ENCODE measurements at regions not wholly inside any gene's neighbourhood (a gene's known extent, or its start where the extent isn't known, plus 50 kb on each side); places are given as distances from the start of the nearest gene placed in this dataset.

DNA sequence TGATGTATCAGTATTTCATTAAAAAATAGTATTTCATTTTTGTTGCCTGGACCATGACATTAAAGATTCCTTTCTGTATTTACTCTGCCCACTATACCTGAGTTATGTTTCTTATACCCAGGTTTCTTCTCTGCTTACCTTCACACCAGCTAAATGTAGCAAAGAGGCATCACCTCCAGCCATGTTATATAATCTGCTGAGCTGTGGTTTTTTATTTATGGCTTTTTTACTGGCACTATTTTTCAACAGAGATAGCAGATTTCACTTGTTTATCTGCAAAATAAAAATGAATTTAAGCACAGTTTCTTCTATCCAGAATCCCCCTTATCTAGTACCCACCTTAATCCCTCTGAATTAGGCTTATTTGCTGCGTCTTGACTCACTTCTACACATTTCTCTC, 979.0 kb upstream of the MAN1A1 start:
- no peaks in the 10 kb centered on the region for H3K36me3 Mint-ChIP-seq (ENCODE audit: low read depth)
- ChIA-PET POLR2A (no interaction called here), CTCF (no interaction called here)
- H3K4me3 Mint-ChIP-seq = no peak overlapping the region
- H3K27me3 Mint-ChIP-seq = no peaks in the 10 kb centered on the region
- no peak for ATAC-seq (ENCODE audit: low read depth)
- TF ChIP-seq CTCF (IDR thresholded peaks at IDR 0.05) = no peak
- intact Hi-C loops (cut with micrococcal nuclease) = no loop called here
- H3K4me1 Mint-ChIP-seq = no peaks in the 10 kb centered on the region
- no peak overlapping the region for H3K27ac Mint-ChIP-seq
- H3K9me3 Mint-ChIP-seq = no peaks in the 10 kb centered on the region
- no peak for DNase-seq

DNA sequence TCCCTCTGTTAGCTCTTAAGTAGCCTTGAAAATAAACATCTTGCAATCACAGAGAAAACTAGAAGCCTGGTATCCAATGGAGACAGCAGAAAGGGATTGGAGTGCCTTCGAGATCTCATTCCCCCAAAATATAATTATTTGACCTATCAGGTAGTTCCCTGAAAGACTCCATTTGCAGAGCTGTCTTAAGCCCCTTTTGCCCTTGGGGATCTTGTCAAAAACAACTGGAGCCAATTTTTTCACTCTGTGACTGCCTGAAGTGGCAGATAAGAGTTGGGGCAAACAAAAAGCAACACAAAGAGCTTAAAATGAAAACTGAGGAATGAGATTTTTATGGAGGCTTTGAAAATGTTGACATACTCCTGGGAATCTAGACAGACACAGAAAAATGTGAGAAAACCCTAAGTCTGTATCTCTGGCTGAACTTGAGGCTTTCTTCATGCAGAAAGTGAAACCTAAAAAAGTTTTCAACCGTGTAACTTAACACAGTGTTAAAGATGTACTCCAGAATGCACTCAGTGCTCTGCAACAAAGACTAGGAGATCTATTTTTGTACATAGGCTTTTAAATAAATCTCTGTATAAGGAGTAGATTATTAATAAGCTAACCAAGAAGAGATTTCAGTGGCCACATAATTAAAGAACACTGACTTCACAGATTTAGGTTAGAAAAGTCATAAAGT, 971.1 kb upstream of the MAN1A1 start:
- no peak overlapping the region for H3K27ac Mint-ChIP-seq
- no peak for DNase-seq
- peaks cover 18% of the 10 kb centered on the region for H3K9me3 Mint-ChIP-seq
- CTCF ChIA-PET = no interaction called here
- no peaks in the 10 kb centered on the region for H3K36me3 Mint-ChIP-seq (ENCODE audit: low read depth)
- H3K4me3 Mint-ChIP-seq = no peak overlapping the region
- ATAC-seq (ENCODE audit: low read depth) = no peak
- POLR2A ChIA-PET = no interaction called here
- TF ChIP-seq CTCF (IDR thresholded peaks at IDR 0.05) = no peak
- H3K27me3 Mint-ChIP-seq = no peaks in the 10 kb centered on the region
- H3K4me1 Mint-ChIP-seq = no peaks in the 10 kb centered on the region
- intact Hi-C loops (cut with micrococcal nuclease) = no loop called here

DNA sequence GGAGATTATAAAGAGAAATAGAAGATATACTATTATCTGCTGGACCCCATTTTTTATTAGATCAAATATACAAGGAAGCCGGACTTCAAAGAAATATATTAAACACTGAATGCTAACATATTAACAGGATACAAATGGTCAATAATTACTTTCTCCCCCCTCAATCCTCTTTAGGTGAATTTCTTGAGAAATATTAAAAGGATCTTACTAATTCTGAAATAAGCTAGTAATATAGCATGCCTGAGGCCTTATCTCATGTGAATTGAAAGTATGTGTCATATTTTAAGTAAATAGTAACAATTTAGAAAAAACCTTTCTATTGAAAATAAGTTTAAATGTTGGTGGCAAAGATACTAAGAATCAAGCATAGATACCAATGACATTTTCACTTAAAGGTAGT, 954.7 kb upstream of the MAN1A1 start:
- Mint-ChIP-seq H3K27me3 (no peaks in the 10 kb centered on the region), H3K4me3 (no peak overlapping the region), H3K36me3 (ENCODE audit: low read depth) (no peaks in the 10 kb centered on the region), H3K4me1 (no peaks in the 10 kb centered on the region), H3K9me3 (no peaks in the 10 kb centered on the region), H3K27ac (no peak overlapping the region)
- POLR2A ChIA-PET = no interaction called here
- CTCF ChIA-PET = no interaction called here
- intact Hi-C loops (cut with micrococcal nuclease) = no loop called here
- ATAC-seq (ENCODE audit: low read depth) (no peak), DNase-seq (no peak)
- TF ChIP-seq CTCF (IDR thresholded peaks at IDR 0.05) = no peak

- intact Hi-C loops (cut with micrococcal nuclease) = no loop called here
- Mint-ChIP-seq H3K4me3 (no peak overlapping the region), H3K36me3 (ENCODE audit: low read depth) (no peaks in the 10 kb centered on the region), H3K27ac (no peak overlapping the region), H3K9me3 (no peaks in the 10 kb centered on the region), H3K27me3 (no peaks in the 10 kb centered on the region), H3K4me1 (no peaks in the 10 kb centered on the region)
- no peak for ATAC-seq (ENCODE audit: low read depth)
- ChIA-PET CTCF (no interaction called here), POLR2A (no interaction called here)
- no peak for DNase-seq
- TF ChIP-seq CTCF (IDR thresholded peaks at IDR 0.05) = no peak
These were observed 954.0 kb upstream of the MAN1A1 start for GRCh38 chr6:120303527-120303926.

- intact Hi-C loops (cut with micrococcal nuclease) = no loop called here
- ChIA-PET CTCF (no interaction called here), POLR2A (no interaction called here)
- no peaks in the 10 kb centered on the region for H3K9me3 Mint-ChIP-seq
- H3K27me3 Mint-ChIP-seq = no peaks in the 10 kb centered on the region
- no peak for TF ChIP-seq CTCF (IDR thresholded peaks at IDR 0.05)
- no peaks in the 10 kb centered on the region for H3K36me3 Mint-ChIP-seq (ENCODE audit: low read depth)
- H3K4me1 Mint-ChIP-seq = no peaks in the 10 kb centered on the region
- DNase-seq (no peak), ATAC-seq (ENCODE audit: low read depth) (no peak)
- no peak overlapping the region for H3K4me3 Mint-ChIP-seq
- no peak overlapping the region for H3K27ac Mint-ChIP-seq
These were observed 952.5 kb upstream of the MAN1A1 start for GRCh38 chr6:120302041-120302440.
